A549 (cell line): ENCODE measurements at regions not wholly inside any gene's neighbourhood (a gene's known extent, or its start where the extent isn't known, plus 50 kb on each side); places are given as distances from the start of the nearest gene placed in this dataset.

ENCODE experiments used
- ATAC-seq, 2 experiments: fragments of 200-7000 bp in 1 of 2; fragments of >200 bp in 1 of 2; cut with Nextera tagmentation in 1 of 2; cut with Tn5 transposase in 1 of 2; 3 replicates each; pipeline versions ENCODE4 v1.8.0 to v1.9.1; 2018 to 2020; ENCODE audit warnings: mild to moderate bottlenecking in 1 of 2, moderate library complexity in 1 of 2
- CTCF ChIA-PET: fragments of 300-600 bp; sonication (Branson Sonifier 250); formaldehyde crosslinking; extraction: SDS; loops from one replicate; lab custom pipeline; 2021; ENCODE audit warnings: antibody characterized with exemption, inconsistent platforms; lab: Yijun Ruan, JAX
- POLR2A ChIA-PET: fragments of 350-600 bp; formaldehyde crosslinking; extraction: SDS; loops from one replicate; lab custom pipeline; 2021; ENCODE audit warnings: antibody characterized with exemption, inconsistent platforms; lab: Yijun Ruan, JAX
- DNase-seq, 2 experiments: peaks; one replicate each; pipeline versions ENCODE4 v3.0.0 to v3.0.0-alpha.2; 2011 to 2016; ENCODE audit warnings: low read depth in 1 of 2, low spot score in 1 of 2
- FAIRE-seq: peaks from 2 replicates; lab custom pipeline; 2011; peaks lifted over from hg19 to GRCh38; lab: Jason Lieb, UNC
- H3K27ac ChIP-seq, 2 experiments: fragments of >200 bp; sonication (Bioruptor Twin); formaldehyde crosslinking; 3 replicates each; pipeline ENCODE4 v1.5.1; 2016 to 2017
- H3K4me1 ChIP-seq: fragments of >200 bp; sonication (Bioruptor Twin); formaldehyde crosslinking; 3 replicates; pipeline ENCODE4 v1.6.1; 2016
- H3K4me2 ChIP-seq: fragments of >200 bp; sonication (Bioruptor Twin); formaldehyde crosslinking; 3 replicates; pipeline ENCODE4 v1.6.1; 2016
- H3K4me3 ChIP-seq: fragments of >200 bp; sonication (Bioruptor Twin); formaldehyde crosslinking; 3 replicates; pipeline ENCODE4 v1.5.1; 2016
- H3K9me3 ChIP-seq: fragments of >200 bp; sonication (Bioruptor Twin); formaldehyde crosslinking; 3 replicates; pipeline ENCODE4 v1.6.1; 2016
- BHLHE40 ChIP-seq: IDR thresholded peaks from 2 replicates; pipeline ENCODE4 v1.6.1; 2012; ENCODE audit warnings: low read depth, low read length, inconsistent platforms
- CBX2 ChIP-seq: fragments of 200-600 bp; sonication (generic); IDR thresholded peaks from 2 replicates; pipeline ENCODE4 v1.6.1; 2016; ENCODE audit warnings: low read depth, mild to moderate bottlenecking, borderline replicate concordance
- CBX8 ChIP-seq: fragments of 200-600 bp; sonication (generic); IDR thresholded peaks from 2 replicates; pipeline ENCODE4 v1.6.1; 2016
- CHD2 ChIP-seq: fragments of 150-350 bp; IDR thresholded peaks from 2 replicates; pipeline ENCODE4 v1.6.1; 2014; ENCODE audit warnings: low read length; ENCODE audit not compliant: partially characterized antibody
- CHD4 ChIP-seq: fragments of 200-600 bp; sonication (generic); IDR thresholded peaks from 2 replicates; pipeline ENCODE4 v1.6.1; 2016; ENCODE audit warnings: antibody characterized with exemption, mild to moderate bottlenecking, borderline replicate concordance
- EHF ChIP-seq: fragments of 250-450 bp; sonication (Bioruptor Pico); IDR thresholded peaks from 2 replicates; pipeline ENCODE4 v1.5.0; 2020; ENCODE audit warnings: mild to moderate bottlenecking
- EHMT2 ChIP-seq: fragments of 200-600 bp; sonication (generic); IDR thresholded peaks from 2 replicates; pipeline ENCODE4 v1.6.1; 2016; ENCODE audit warnings: antibody characterized with exemption, low read depth, mild to moderate bottlenecking, moderate library complexity
- EP300 ChIP-seq, 2 experiments: fragments of >200 bp; sonication (Bioruptor Twin); formaldehyde crosslinking; IDR thresholded peaks; 2 replicates in 1 of 2; 3 replicates in 1 of 2; pipeline ENCODE4 v1.6.1; 2016 to 2017
- FOSB ChIP-seq: fragments of 250-450 bp; sonication (Bioruptor Pico); IDR thresholded peaks from 2 replicates; pipeline ENCODE4 v1.5.0; 2020; ENCODE audit warnings: mild to moderate bottlenecking, moderate library complexity
- GATA3 ChIP-seq: IDR thresholded peaks from 2 replicates; pipeline ENCODE4 v1.6.1; 2012; ENCODE audit warnings: borderline replicate concordance
- HOXA7 ChIP-seq: fragments of 250-450 bp; sonication (Bioruptor Pico); IDR thresholded peaks from 2 replicates; pipeline ENCODE4 v1.5.0; 2020; ENCODE audit warnings: mild to moderate bottlenecking, moderate library complexity
- JUN ChIP-seq, 2 experiments: fragments of >200 bp; sonication (Bioruptor Twin); formaldehyde crosslinking; IDR thresholded peaks; 2 replicates in 1 of 2; 3 replicates in 1 of 2; pipeline ENCODE4 v1.6.1; 2016 to 2017
- JUNB ChIP-seq: fragments of >200 bp; sonication (Bioruptor Twin); formaldehyde crosslinking; IDR thresholded peaks from 2 replicates; pipeline ENCODE4 v1.6.1; 2016
- KDM1A ChIP-seq: fragments of 200-600 bp; sonication (generic); IDR thresholded peaks from 2 replicates; pipeline ENCODE4 v1.6.1; 2016; ENCODE audit warnings: low read depth, mild to moderate bottlenecking
- MYC ChIP-seq: IDR thresholded peaks from 2 replicates; pipeline ENCODE4 v1.6.1; 2012; ENCODE audit warnings: mild to moderate bottlenecking, inconsistent platforms, low read length, improper control_type of control experiment, borderline replicate concordance
- NR3C1 ChIP-seq: fragments of >200 bp; sonication (Bioruptor Twin); formaldehyde crosslinking; IDR thresholded peaks from 3 replicates; pipeline ENCODE4 v1.6.1; 2017
- PHF8 ChIP-seq: fragments of 200-600 bp; sonication (generic); IDR thresholded peaks from 2 replicates; pipeline ENCODE4 v1.6.1; 2016; ENCODE audit warnings: low read depth, mild to moderate bottlenecking, antibody characterized with exemption, moderate library complexity, borderline replicate concordance
- RCOR1 ChIP-seq: fragments of 150-350 bp; IDR thresholded peaks from 2 replicates; pipeline ENCODE4 v1.6.1; 2014; ENCODE audit warnings: antibody characterized with exemption, low read length, low read depth
- SREBF2 ChIP-seq: fragments of 450-650 bp; IDR thresholded peaks from 2 replicates; pipeline ENCODE4 v1.6.1; 2014; ENCODE audit warnings: mild to moderate bottlenecking, moderate library complexity
- ZFP36 ChIP-seq: fragments of 450-650 bp; IDR thresholded peaks from 2 replicates; pipeline ENCODE4 v1.6.1; 2014; ENCODE audit warnings: borderline replicate concordance; ENCODE audit not compliant: partially characterized antibody
- ZSCAN20 ChIP-seq: fragments of 250-450 bp; sonication (Bioruptor Pico); IDR thresholded peaks from 2 replicates; pipeline ENCODE4 v1.8.0; 2022; ENCODE audit warnings: mild to moderate bottlenecking, moderate library complexity
- WGBS: methylation state at CpG from one replicate; pipeline ENCODE4 v1.1.6; 2017; ENCODE audit errors: missing lambda C conversion rate; 5-methylcytosine and 5-hydroxymethylcytosine counted together
- TF ChIP-seq, protein P1 (sequence below): fragments of 450-650 bp; IDR thresholded peaks from 2 replicates; pipeline ENCODE4 v1.6.1; 2014; ENCODE audit warnings: antibody characterized with exemption
- TF ChIP-seq, protein P2 (sequence below): fragments of >200 bp; sonication (Bioruptor Twin); formaldehyde crosslinking; IDR thresholded peaks from 3 replicates; pipeline ENCODE4 v1.6.1; 2016
- TF ChIP-seq, protein P3 (sequence below): fragments of >200 bp; sonication (Bioruptor Twin); formaldehyde crosslinking; IDR thresholded peaks from 3 replicates; pipeline ENCODE4 v1.5.1; 2016

DNA sequence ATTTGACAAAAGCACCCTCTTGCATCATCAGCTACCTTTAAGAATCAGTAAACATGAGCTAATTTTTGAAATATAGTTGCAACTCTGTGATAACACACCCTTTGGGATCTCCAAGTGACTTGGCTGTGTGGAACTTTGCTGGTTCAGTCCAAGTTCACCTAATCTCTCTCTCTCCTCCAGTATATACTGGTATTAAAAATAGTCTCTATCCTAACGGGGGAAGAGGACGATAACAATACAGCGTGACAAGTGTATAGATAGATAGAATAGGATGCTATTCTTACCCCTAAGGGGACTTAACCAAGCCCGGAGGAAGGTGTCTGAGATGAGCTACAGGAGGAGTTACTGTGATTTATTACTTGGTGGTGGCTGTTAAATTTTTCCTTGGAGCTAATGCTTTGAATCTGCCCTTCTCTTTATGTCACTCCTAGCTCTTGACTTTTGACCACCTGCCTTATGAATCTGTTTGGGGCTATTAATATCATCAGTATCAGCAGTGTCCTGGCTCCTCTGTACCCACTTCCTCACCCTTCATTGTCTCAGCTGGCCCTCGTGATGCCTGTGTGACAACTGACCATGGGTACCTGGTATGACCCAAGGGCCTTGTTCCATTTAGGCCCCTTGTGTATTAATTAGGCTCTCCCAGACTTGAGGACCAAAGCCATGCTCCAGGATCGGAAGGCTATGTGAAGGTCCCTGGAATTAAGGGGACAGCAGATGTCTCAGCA lies 223.9 kb downstream of the SREK1 start:
- Histone ChIP-seq H3K4me1 (no peaks in the 10 kb centered on the region), H3K4me3 (no peak overlapping the region), H3K4me2 (no peak overlapping the region), H3K9me3 (no peaks in the 10 kb centered on the region)
- POLR2A ChIA-PET = no interaction called here
- 14% methylated on average over 6 of the region's 6 CpGs for WGBS
- no peak for DNase-seq
- no peak for FAIRE-seq
- TF ChIP-seq JUNB (no peak), KDM1A (no peak)
- TF ChIP-seq, all 56 proteins: peak for 0
- CTCF ChIA-PET = interaction anchor here (0.7 to 1.3 kb wide), 2 partner anchors 10 to 62 kb away, joined by 3 to 4 read pairs; no protein-coding TSS in a partner anchor
- ATAC-seq = no peak
- no peak overlapping the region for H3K27ac ChIP-seq

DNA sequence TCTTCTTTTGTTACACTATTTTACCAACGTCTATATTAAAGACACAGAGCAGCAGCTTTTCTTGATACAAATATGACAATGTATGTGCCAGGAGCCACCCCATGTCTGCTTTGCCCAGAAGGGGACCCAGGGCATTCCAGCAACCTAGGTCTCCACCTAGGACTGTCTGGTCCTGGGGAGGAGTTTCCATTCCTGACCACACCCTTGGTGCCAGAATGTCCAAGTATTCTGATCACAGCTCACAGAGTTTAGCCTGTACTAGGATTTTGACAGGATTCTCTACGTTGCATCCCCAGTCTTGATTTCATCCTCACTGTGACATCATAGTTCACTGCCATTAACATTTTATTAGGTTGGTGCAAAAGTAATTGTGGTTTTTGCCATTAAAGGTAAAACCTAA lies 224.7 kb downstream of the SREK1 start:
- POLR2A ChIA-PET = no interaction called here
- DNase-seq = no peak
- 0% methylated on average over 2 of the region's 2 CpGs for WGBS
- no peak for FAIRE-seq
- Histone ChIP-seq H3K27ac (no peak overlapping the region), H3K4me3 (no peak overlapping the region), H3K9me3 (no peaks in the 10 kb centered on the region), H3K4me2 (no peak overlapping the region)
- ATAC-seq = no peak
- CTCF ChIA-PET = interaction anchor here (1.3 to 1.4 kb wide), 2 partner anchors 10 to 63 kb away, joined by 3 to 5 read pairs; no protein-coding TSS in a partner anchor
- TF ChIP-seq, protein P1, sequence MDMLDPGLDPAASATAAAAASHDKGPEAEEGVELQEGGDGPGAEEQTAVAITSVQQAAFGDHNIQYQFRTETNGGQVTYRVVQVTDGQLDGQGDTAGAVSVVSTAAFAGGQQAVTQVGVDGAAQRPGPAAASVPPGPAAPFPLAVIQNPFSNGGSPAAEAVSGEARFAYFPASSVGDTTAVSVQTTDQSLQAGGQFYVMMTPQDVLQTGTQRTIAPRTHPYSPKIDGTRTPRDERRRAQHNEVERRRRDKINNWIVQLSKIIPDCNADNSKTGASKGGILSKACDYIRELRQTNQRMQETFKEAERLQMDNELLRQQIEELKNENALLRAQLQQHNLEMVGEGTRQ = no peak
- TF ChIP-seq NR3C1 = no peak
- TF ChIP-seq MYC = no peak
- TF ChIP-seq EHMT2 = no peak
- TF ChIP-seq CHD2 = no peak
- TF ChIP-seq GATA3 = no peak
- TF ChIP-seq, all 56 proteins: peak for 0
- H3K4me1 ChIP-seq = no peaks in the 10 kb centered on the region

DNA sequence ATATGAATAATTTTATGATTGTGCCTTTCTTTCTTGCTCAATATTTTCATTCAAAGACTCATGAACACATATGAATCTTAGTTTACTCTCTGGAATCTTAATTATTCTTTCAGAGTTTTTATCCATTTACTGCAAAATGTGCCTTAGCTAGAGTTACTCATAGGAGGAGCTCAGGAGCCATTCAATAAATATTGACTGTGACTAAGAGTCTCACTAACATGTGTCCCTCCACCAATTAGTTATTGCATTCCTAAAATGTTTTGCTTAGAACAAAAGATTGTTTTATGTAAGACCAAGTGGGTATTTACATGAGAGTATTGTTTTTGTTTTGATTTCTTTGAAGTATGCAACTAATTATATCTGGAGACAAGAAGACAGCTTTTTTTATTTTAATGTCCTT lies 218.4 kb upstream of the MAST4 start:
- TF ChIP-seq PHF8 (no peak), ZFP36 (no peak), CBX8 (no peak), CHD4 (no peak), CBX2 (no peak), SREBF2 (no peak), EHF (no peak), EP300 (IDR thresholded peaks at IDR 0.05) (no peak)
- TF ChIP-seq, all 56 proteins: peak for 0

DNA sequence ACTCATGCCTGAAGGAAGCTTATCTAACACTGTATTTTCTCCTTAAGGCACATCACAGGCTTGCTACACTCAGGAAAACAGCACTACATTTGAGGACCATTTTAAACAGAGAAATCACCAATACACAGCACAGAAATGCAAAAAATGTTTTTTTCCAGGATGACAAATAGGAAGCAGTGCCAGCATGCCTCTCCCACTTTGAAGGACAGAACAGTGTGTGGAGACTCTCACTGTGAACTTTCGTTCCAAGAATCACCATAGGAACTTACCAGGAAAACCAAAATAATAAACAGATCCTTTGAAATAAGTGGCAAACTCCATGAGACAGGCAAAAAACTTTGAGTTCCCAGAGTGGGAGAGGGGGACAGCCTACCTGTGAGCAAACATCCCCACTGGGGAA lies 217.8 kb upstream of the MAST4 start:
- TF ChIP-seq ZFP36 (no peak), PHF8 (no peak), MYC (no peak), BHLHE40 (no peak), ZSCAN20 (CRISPR knock-in tag) (no peak), FOSB (no peak), RCOR1 (no peak), JUN (IDR thresholded peaks at IDR 0.05) (no peak), HOXA7 (CRISPR knock-in tag) (no peak), SREBF2 (no peak)
- TF ChIP-seq, protein P2, sequence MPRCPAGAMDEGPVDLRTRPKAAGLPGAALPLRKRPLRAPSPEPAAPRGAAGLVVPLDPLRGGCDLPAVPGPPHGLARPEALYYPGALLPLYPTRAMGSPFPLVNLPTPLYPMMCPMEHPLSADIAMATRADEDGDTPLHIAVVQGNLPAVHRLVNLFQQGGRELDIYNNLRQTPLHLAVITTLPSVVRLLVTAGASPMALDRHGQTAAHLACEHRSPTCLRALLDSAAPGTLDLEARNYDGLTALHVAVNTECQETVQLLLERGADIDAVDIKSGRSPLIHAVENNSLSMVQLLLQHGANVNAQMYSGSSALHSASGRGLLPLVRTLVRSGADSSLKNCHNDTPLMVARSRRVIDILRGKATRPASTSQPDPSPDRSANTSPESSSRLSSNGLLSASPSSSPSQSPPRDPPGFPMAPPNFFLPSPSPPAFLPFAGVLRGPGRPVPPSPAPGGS = no peak
- TF ChIP-seq, protein P3, sequence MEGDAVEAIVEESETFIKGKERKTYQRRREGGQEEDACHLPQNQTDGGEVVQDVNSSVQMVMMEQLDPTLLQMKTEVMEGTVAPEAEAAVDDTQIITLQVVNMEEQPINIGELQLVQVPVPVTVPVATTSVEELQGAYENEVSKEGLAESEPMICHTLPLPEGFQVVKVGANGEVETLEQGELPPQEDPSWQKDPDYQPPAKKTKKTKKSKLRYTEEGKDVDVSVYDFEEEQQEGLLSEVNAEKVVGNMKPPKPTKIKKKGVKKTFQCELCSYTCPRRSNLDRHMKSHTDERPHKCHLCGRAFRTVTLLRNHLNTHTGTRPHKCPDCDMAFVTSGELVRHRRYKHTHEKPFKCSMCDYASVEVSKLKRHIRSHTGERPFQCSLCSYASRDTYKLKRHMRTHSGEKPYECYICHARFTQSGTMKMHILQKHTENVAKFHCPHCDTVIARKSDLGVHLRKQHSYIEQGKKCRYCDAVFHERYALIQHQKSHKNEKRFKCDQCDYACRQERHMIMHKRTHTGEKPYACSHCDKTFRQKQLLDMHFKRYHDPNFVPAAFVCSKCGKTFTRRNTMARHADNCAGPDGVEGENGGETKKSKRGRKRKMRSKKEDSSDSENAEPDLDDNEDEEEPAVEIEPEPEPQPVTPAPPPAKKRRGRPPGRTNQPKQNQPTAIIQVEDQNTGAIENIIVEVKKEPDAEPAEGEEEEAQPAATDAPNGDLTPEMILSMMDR = no peak
- no peak for ATAC-seq
- no peak overlapping the region for H3K4me3 ChIP-seq
- H3K4me1 ChIP-seq = no peaks in the 10 kb centered on the region
- ChIA-PET CTCF (no interaction called here), POLR2A (no interaction called here)
- WGBS = 0% methylated on average over 1 of the region's 1 CpG
- no peak for FAIRE-seq
- no peak overlapping the region for H3K27ac ChIP-seq
- no peak for DNase-seq
- H3K4me2 ChIP-seq = no peak overlapping the region
- H3K9me3 ChIP-seq = no peaks in the 10 kb centered on the region

More for the DNA sequence above, 218.4 kb upstream of the MAST4 start:
- Histone ChIP-seq H3K9me3 (no peaks in the 10 kb centered on the region), H3K27ac (no peak overlapping the region), H3K4me1 (no peaks in the 10 kb centered on the region), H3K4me2 (no peak overlapping the region), H3K4me3 (no peak overlapping the region)
- ChIA-PET CTCF (no interaction called here), POLR2A (no interaction called here)
- FAIRE-seq (peak; percentile 46), ATAC-seq (no peak), DNase-seq (no peak)
